ENCODE measurements at regions not wholly inside any gene's neighbourhood (a gene's known extent, or its start where the extent isn't known, plus 50 kb on each side); places are given as distances from the start of the nearest gene placed in this dataset.
"Not testable (repeated sequence)": the region's sequence is repeated elsewhere in the genome, so short reads cannot be mapped to it uniquely, and the experiment has no call there.

- no peak for DNase-seq (ENCODE audit: low spot score)
Observed at GRCh38 chr10:7027237-7027912, 383.5 kb downstream of the SFMBT2 start.

- no peak for DNase-seq (ENCODE audit: low spot score)
Observed at GRCh38 chr10:7026818-7027217, 384.0 kb downstream of the SFMBT2 start.

- DNase-seq (ENCODE audit: low spot score), result no peak
Observed at GRCh38 chr10:7025296-7025695, 385.5 kb downstream of the SFMBT2 start.

GRCh38 chr10:7015457-7015856 is 395.4 kb downstream of the SFMBT2 start:
- DNase-seq (ENCODE audit: low spot score), result no peak

- DNase-seq (ENCODE audit: low spot score), result no peak
Observed at GRCh38 chr10:7014721-7015120, 396.1 kb downstream of the SFMBT2 start.

GRCh38 chr10:7011994-7012393 is 398.8 kb downstream of the SFMBT2 start:
- no peak for DNase-seq (ENCODE audit: low spot score)

- no peak for DNase-seq (ENCODE audit: low spot score)
Observed at GRCh38 chr10:7008645-7009044, 402.2 kb downstream of the SFMBT2 start.

GRCh38 chr10:7007600-7008190 is 403.1 kb downstream of the SFMBT2 start:
- no peak for DNase-seq (ENCODE audit: low spot score)

GRCh38 chr10:7006566-7006965 is 404.3 kb downstream of the SFMBT2 start:
- DNase-seq (ENCODE audit: low spot score), result no peak

- no peak for DNase-seq (ENCODE audit: low spot score)
Observed at GRCh38 chr10:7003831-7004395, 406.9 kb downstream of the SFMBT2 start.

GRCh38 chr10:7000061-7000460 is 410.8 kb downstream of the SFMBT2 start:
- no peak for DNase-seq (ENCODE audit: low spot score)

- no peak for DNase-seq (ENCODE audit: low spot score)
Observed at GRCh38 chr10:6999232-6999925, 411.5 kb downstream of the SFMBT2 start.

- DNase-seq (ENCODE audit: low spot score), result no peak
Observed at GRCh38 chr10:6997509-6997908, 413.3 kb downstream of the SFMBT2 start.

GRCh38 chr10:6996431-6996830 is 414.4 kb downstream of the SFMBT2 start:
- DNase-seq (ENCODE audit: low spot score), result no peak

- no peak for DNase-seq (ENCODE audit: low spot score)
Observed at GRCh38 chr10:6995831-6996230, 415.0 kb downstream of the SFMBT2 start.

- no peak for DNase-seq (ENCODE audit: low spot score)
Observed at GRCh38 chr10:6995341-6995740, 415.3 kb upstream of the PRKCQ start.

- DNase-seq (ENCODE audit: low spot score), result no peak
Observed at GRCh38 chr10:6990891-6991290, 410.8 kb upstream of the PRKCQ start.

GRCh38 chr10:6988654-6989053 is 408.6 kb upstream of the PRKCQ start:
- no peak for DNase-seq (ENCODE audit: low spot score)

GRCh38 chr10:6987536-6987945 is 407.5 kb upstream of the PRKCQ start:
- no peak for DNase-seq (ENCODE audit: low spot score)

- no peak for DNase-seq (ENCODE audit: low spot score)
Observed at GRCh38 chr10:6986927-6987326, 406.9 kb upstream of the PRKCQ start.

- no peak for DNase-seq (ENCODE audit: low spot score)
Observed at GRCh38 chr10:6985644-6986043, 405.6 kb upstream of the PRKCQ start.

- no peak for DNase-seq (ENCODE audit: low spot score)
Observed at GRCh38 chr10:6984971-6985370, 404.9 kb upstream of the PRKCQ start.

GRCh38 chr10:6984016-6984415 is 403.9 kb upstream of the PRKCQ start:
- DNase-seq (ENCODE audit: low spot score), result not testable (repeated sequence)

Data from CD4-positive, alpha-beta T cell treated with Interleukin-6 at 100 ng/mL for 8 hours (primary cell).